KMS-11 (cell line): ENCODE measurements at regions not wholly inside any gene's neighbourhood (a gene's known extent, or its start where the extent isn't known, plus 50 kb on each side); places are given as distances from the start of the nearest gene placed in this dataset.

Experiments used
- H2AFZ ChIP-seq: fragments of 200-600 bp; sonication (generic); 2 replicates; pipeline ENCODE4 v1.6.1; 2016; ENCODE audit warnings: antibody characterized with exemption, mixed run types, low read depth
- H3K27ac ChIP-seq: fragments of 200-600 bp; sonication (generic); 2 replicates; pipeline ENCODE4 v1.6.1; 2016; ENCODE audit warnings: mild to moderate bottlenecking, mixed run types
- H3K27me3 ChIP-seq: fragments of 200-600 bp; sonication (generic); 2 replicates; pipeline ENCODE4 v1.6.1; 2017; ENCODE audit warnings: mild to moderate bottlenecking, low read depth, mixed run types, moderate library complexity; ENCODE audit not compliant: insufficient read depth
- H3K36me3 ChIP-seq: fragments of 200-600 bp; sonication (generic); 2 replicates; pipeline ENCODE4 v1.6.1; 2017; ENCODE audit warnings: mild to moderate bottlenecking, mixed run types; ENCODE audit not compliant: insufficient read depth
- H3K4me1 ChIP-seq: fragments of 200-600 bp; sonication (generic); 2 replicates; pipeline ENCODE4 v1.6.1; 2016; ENCODE audit warnings: mild to moderate bottlenecking, low read depth, mixed run types; ENCODE audit not compliant: poor library complexity, severe bottlenecking
- H3K4me2 ChIP-seq: fragments of 200-600 bp; sonication (generic); 2 replicates; pipeline ENCODE4 v1.7.0; 2016; ENCODE audit warnings: mild to moderate bottlenecking, mixed run types
- H3K4me3 ChIP-seq: fragments of 200-600 bp; sonication (generic); IDR thresholded peaks from 2 replicates; pipeline ENCODE4 v1.6.1; 2017; ENCODE audit warnings: low read depth, low read length, mixed read lengths; ENCODE audit not compliant: insufficient read depth
- H3K79me2 ChIP-seq: fragments of 200-600 bp; sonication (generic); 2 replicates; pipeline ENCODE4 v1.6.1; 2016; ENCODE audit warnings: low read depth, mixed run types; ENCODE audit not compliant: insufficient read depth
- H3K9ac ChIP-seq: fragments of 200-600 bp; sonication (generic); 2 replicates; pipeline ENCODE4 v1.6.1; 2016; ENCODE audit warnings: mild to moderate bottlenecking, mixed run types
- H4K20me1 ChIP-seq: fragments of 200-600 bp; sonication (generic); 2 replicates; pipeline ENCODE4 v1.6.1; 2016; ENCODE audit warnings: mild to moderate bottlenecking, mixed run types; ENCODE audit not compliant: insufficient read depth
- CTCF ChIP-seq: fragments of 200-600 bp; sonication (generic); conservative IDR thresholded peaks from 2 replicates; pipeline ENCODE4 v1.6.1; 2017; ENCODE audit warnings: low read depth, mild to moderate bottlenecking, antibody characterized with exemption, low read length, moderate library complexity, mixed read lengths

DNA sequence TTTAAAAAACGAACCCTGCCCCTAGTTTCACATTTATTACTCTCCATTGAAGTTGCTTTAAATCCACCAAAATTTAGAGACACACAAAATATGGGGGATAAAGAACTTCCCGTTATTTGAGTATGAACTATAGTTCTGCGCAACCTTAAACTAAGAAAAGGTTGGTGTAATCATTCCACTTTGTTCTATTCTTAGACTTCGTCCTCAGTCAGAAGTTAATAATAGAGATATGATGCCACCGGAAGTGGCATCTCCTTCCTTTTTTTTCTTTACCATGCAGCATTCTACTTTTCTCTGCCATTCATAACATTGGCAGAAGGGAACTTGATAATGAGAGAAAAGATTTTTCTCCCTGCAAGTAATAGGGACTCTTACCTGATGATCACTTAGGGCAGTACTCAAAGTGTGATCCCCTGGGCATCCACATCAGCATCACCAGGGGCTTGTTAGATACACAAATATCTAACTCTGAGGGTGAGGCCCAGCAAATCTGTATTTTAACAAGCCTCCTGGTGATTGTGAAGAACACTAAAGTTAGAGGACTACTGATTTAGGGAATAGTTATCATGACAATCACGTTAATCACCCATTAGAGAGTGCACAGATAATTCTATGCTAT is 147.7 kb upstream of the DTNA start:
- Histone ChIP-seq H4K20me1 (no peaks in the 10 kb centered on the region), H3K9ac (no peak overlapping the region), H3K36me3 (no peaks in the 10 kb centered on the region), H3K4me2 (no peak overlapping the region), H3K4me3 (no peak overlapping the region), H3K27me3 (no peaks in the 10 kb centered on the region), H3K4me1 (peaks cover 7% of the 10 kb centered on the region), H3K79me2 (no peaks in the 10 kb centered on the region; the same call in 1 of the 2 replicates), H2AFZ (no peak overlapping the region), H3K27ac (no peak overlapping the region)
- TF ChIP-seq CTCF, result no peak

- TF ChIP-seq CTCF, result no peak
- no peak overlapping the region for H3K4me3 ChIP-seq
- no peaks in the 10 kb centered on the region for H3K36me3 ChIP-seq
- H3K4me1 ChIP-seq, result no peaks in the 10 kb centered on the region
- no peak overlapping the region for H3K27ac ChIP-seq
- H4K20me1 ChIP-seq, result no peaks in the 10 kb centered on the region
- H2AFZ ChIP-seq, result no peak overlapping the region
- no peaks in the 10 kb centered on the region for H3K79me2 ChIP-seq
- no peak overlapping the region for H3K4me2 ChIP-seq
- H3K9ac ChIP-seq, result no peak overlapping the region
- no peaks in the 10 kb centered on the region for H3K27me3 ChIP-seq
Measured at GRCh38 chr18:34567857-34568256, 142.2 kb upstream of the DTNA start.

- Histone ChIP-seq H3K4me3 (no peak overlapping the region), H3K27me3 (no peaks in the 10 kb centered on the region), H3K4me2 (no peak overlapping the region), H3K9ac (no peak overlapping the region), H3K4me1 (peaks cover under 1% of the 10 kb centered on the region), H2AFZ (no peak overlapping the region), H4K20me1 (no peaks in the 10 kb centered on the region), H3K27ac (no peak overlapping the region), H3K36me3 (no peaks in the 10 kb centered on the region; the same call in 1 of the 2 replicates), H3K79me2 (no peaks in the 10 kb centered on the region)
- no peak for TF ChIP-seq CTCF
Measured at GRCh38 chr18:34576622-34577021, 133.5 kb upstream of the DTNA start.

DNA sequence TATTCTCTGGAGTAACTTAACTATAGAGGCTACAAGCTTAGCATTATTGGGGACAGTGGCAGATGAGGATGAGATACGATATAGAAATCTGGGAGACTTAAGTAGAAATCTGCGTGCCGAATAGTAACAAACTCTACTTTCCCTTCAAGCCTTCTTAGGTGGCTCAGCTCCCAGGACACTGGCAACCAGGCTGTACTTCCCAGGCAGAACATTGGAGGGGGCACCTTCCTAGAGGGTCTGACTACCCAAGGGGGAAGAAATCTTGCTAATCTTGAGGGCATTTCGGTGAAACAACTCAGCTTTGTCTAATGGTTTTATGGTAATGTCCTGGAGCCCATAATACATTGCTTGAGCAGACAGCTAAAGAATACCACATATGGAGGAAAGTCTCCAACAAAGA is 126.2 kb upstream of the DTNA start:
- H3K9ac ChIP-seq, result no peak overlapping the region
- H3K27me3 ChIP-seq, result no peaks in the 10 kb centered on the region
- no peak overlapping the region for H3K4me3 ChIP-seq
- no peaks in the 10 kb centered on the region for H4K20me1 ChIP-seq
- H3K4me1 ChIP-seq, result peaks cover 43% of the 10 kb centered on the region
- peak overlapping the region; percentile 40; the same call in 1 of the 2 replicates for H3K27ac ChIP-seq
- H2AFZ ChIP-seq, result no peak overlapping the region
- peak overlapping the region; percentile 58; the same call in 1 of the 2 replicates for H3K4me2 ChIP-seq
- H3K79me2 ChIP-seq, result peaks cover 11% of the 10 kb centered on the region; the same call in 1 of the 2 replicates
- H3K36me3 ChIP-seq, result no peaks in the 10 kb centered on the region; the same call in 1 of the 2 replicates
- no peak for TF ChIP-seq CTCF
